ENCODE measurements at regions not wholly inside any gene's neighbourhood (a gene's known extent, or its start where the extent isn't known, plus 50 kb on each side); places are given as distances from the start of the nearest gene placed in this dataset.

GRCh38 chr4:15158406-15159091, 156.3 kb downstream of the CPEB2 start:
- H3K27me3 ChIP-seq (ENCODE audit: control insufficient read depth in 1 of 2, insufficient read depth in 2 of 2, low read length in 1 of 2), result no peaks in the 10 kb centered on the region
- no peak overlapping the region for H3K27ac ChIP-seq (ENCODE audit: low read depth in 1 of 2, low read length in 2 of 2)
- DNase-seq (no peak), ATAC-seq (ENCODE audit: low FRiP score) (no peak)
- intact Hi-C loops (cut with DNase I), result no loop called here
- H3K4me1 ChIP-seq (ENCODE audit: control insufficient read depth in 1 of 2, insufficient read depth in 2 of 2, low read length in 2 of 2), result peaks cover 3 to 7% of the 10 kb centered on the region in 2 donors
- no peak overlapping the region for H3K4me3 ChIP-seq (ENCODE audit: low read length in 2 of 2)
- H3K9me3 ChIP-seq (ENCODE audit: control insufficient read depth, low read length), result no peaks in the 10 kb centered on the region
- WGBS, 2 donors, result 90 to 91% methylated on average over 9 of the region's 9 CpGs
- no peaks in the 10 kb centered on the region for H3K36me3 ChIP-seq (ENCODE audit: control insufficient read depth in 1 of 2, insufficient read depth in 2 of 2, low read length in 1 of 2)

GRCh38 chr4:15159477-15160019, 157.3 kb downstream of the CPEB2 start:
- WGBS, 2 donors, result 96 to 97% methylated on average over 3 of the region's 3 CpGs
- Histone ChIP-seq H3K27me3 (ENCODE audit: control insufficient read depth in 1 of 2, insufficient read depth in 2 of 2, low read length in 1 of 2) (no peaks in the 10 kb centered on the region), H3K4me1 (ENCODE audit: control insufficient read depth in 1 of 2, insufficient read depth in 2 of 2, low read length in 2 of 2) (peaks cover 3 to 7% of the 10 kb centered on the region in 2 donors), H3K27ac (ENCODE audit: low read depth in 1 of 2, low read length in 2 of 2) (no peak overlapping the region), H3K36me3 (ENCODE audit: control insufficient read depth in 1 of 2, insufficient read depth in 2 of 2, low read length in 1 of 2) (no peaks in the 10 kb centered on the region), H3K9me3 (ENCODE audit: control insufficient read depth, low read length) (no peaks in the 10 kb centered on the region), H3K4me3 (ENCODE audit: low read length in 2 of 2) (no peak overlapping the region)
- ATAC-seq (ENCODE audit: low FRiP score) (no peak), DNase-seq (no peak)
- intact Hi-C loops (cut with DNase I), result no loop called here

GRCh38 chr4:15161439-15161838, 159.2 kb downstream of the CPEB2 start:
- Histone ChIP-seq H3K27me3 (ENCODE audit: control insufficient read depth in 1 of 2, insufficient read depth in 2 of 2, low read length in 1 of 2) (no peaks in the 10 kb centered on the region), H3K4me1 (ENCODE audit: control insufficient read depth in 1 of 2, insufficient read depth in 2 of 2, low read length in 2 of 2) (peaks cover 3 to 7% of the 10 kb centered on the region in 2 donors), H3K36me3 (ENCODE audit: control insufficient read depth in 1 of 2, insufficient read depth in 2 of 2, low read length in 1 of 2) (no peaks in the 10 kb centered on the region), H3K27ac (ENCODE audit: low read depth in 1 of 2, low read length in 2 of 2) (no peak overlapping the region), H3K4me3 (ENCODE audit: low read length in 2 of 2) (no peak overlapping the region), H3K9me3 (ENCODE audit: control insufficient read depth, low read length) (no peaks in the 10 kb centered on the region)
- WGBS, 2 donors, result 23 to 47% methylated on average over 1 of the region's 1 CpG
- ATAC-seq (ENCODE audit: low FRiP score) (no peak), DNase-seq (no peak)
- intact Hi-C loops (cut with DNase I), result no loop called here

- no peak overlapping the region for H3K27ac ChIP-seq (ENCODE audit: low read depth in 1 of 2, low read length in 2 of 2)
- 97% methylated on average over 1 of the region's 1 CpG for WGBS, 2 donors
- H3K27me3 ChIP-seq (ENCODE audit: control insufficient read depth in 1 of 2, insufficient read depth in 2 of 2, low read length in 1 of 2), result no peaks in the 10 kb centered on the region
- peaks cover 3 to 7% of the 10 kb centered on the region in 2 donors for H3K4me1 ChIP-seq (ENCODE audit: control insufficient read depth in 1 of 2, insufficient read depth in 2 of 2, low read length in 2 of 2)
- H3K4me3 ChIP-seq (ENCODE audit: low read length in 2 of 2), result no peak overlapping the region
- intact Hi-C loops (cut with DNase I), result no loop called here
- DNase-seq (no peak), ATAC-seq (ENCODE audit: low FRiP score) (no peak)
- no peaks in the 10 kb centered on the region for H3K36me3 ChIP-seq (ENCODE audit: control insufficient read depth in 1 of 2, insufficient read depth in 2 of 2, low read length in 1 of 2)
- H3K9me3 ChIP-seq (ENCODE audit: control insufficient read depth, low read length), result no peaks in the 10 kb centered on the region
Observed at GRCh38 chr4:15162046-15162445, 159.8 kb downstream of the CPEB2 start.

- Histone ChIP-seq H3K4me3 (ENCODE audit: low read length in 2 of 2) (no peak overlapping the region), H3K4me1 (ENCODE audit: control insufficient read depth in 1 of 2, insufficient read depth in 2 of 2, low read length in 2 of 2) (peaks cover 3 to 7% of the 10 kb centered on the region in 2 donors), H3K27me3 (ENCODE audit: control insufficient read depth in 1 of 2, insufficient read depth in 2 of 2, low read length in 1 of 2) (no peaks in the 10 kb centered on the region), H3K27ac (ENCODE audit: low read depth in 1 of 2, low read length in 2 of 2) (no peak overlapping the region), H3K9me3 (ENCODE audit: control insufficient read depth, low read length) (no peaks in the 10 kb centered on the region), H3K36me3 (ENCODE audit: control insufficient read depth in 1 of 2, insufficient read depth in 2 of 2, low read length in 1 of 2) (no peaks in the 10 kb centered on the region)
- ATAC-seq (ENCODE audit: low FRiP score), result no peak
- intact Hi-C loops (cut with DNase I), result no loop called here
- DNase-seq, result no peak
- WGBS, 2 donors, result 42 to 57% methylated on average over 2 of the region's 2 CpGs
Observed at GRCh38 chr4:15162465-15163283, 160.4 kb downstream of the CPEB2 start.

GRCh38 chr4:15163284-15163645, 161.0 kb downstream of the CPEB2 start:
- H3K9me3 ChIP-seq (ENCODE audit: control insufficient read depth, low read length), result no peaks in the 10 kb centered on the region
- ATAC-seq (ENCODE audit: low FRiP score), result no peak
- H3K27me3 ChIP-seq (ENCODE audit: control insufficient read depth in 1 of 2, insufficient read depth in 2 of 2, low read length in 1 of 2), result no peaks in the 10 kb centered on the region
- WGBS, 2 donors, result 56 to 57% methylated on average over 4 of the region's 4 CpGs
- DNase-seq, result no peak
- H3K36me3 ChIP-seq (ENCODE audit: control insufficient read depth in 1 of 2, insufficient read depth in 2 of 2, low read length in 1 of 2), result no peaks in the 10 kb centered on the region
- no peak overlapping the region for H3K27ac ChIP-seq (ENCODE audit: low read depth in 1 of 2, low read length in 2 of 2)
- intact Hi-C loops (cut with DNase I), result no loop called here
- H3K4me1 ChIP-seq (ENCODE audit: control insufficient read depth in 1 of 2, insufficient read depth in 2 of 2, low read length in 2 of 2), result peaks cover 3 to 7% of the 10 kb centered on the region in 2 donors
- H3K4me3 ChIP-seq (ENCODE audit: low read length in 2 of 2), result no peak overlapping the region

GRCh38 chr4:15164571-15164970, 162.3 kb downstream of the CPEB2 start:
- ATAC-seq (ENCODE audit: low FRiP score) (no peak), DNase-seq (no peak)
- Histone ChIP-seq H3K4me1 (ENCODE audit: control insufficient read depth in 1 of 2, insufficient read depth in 2 of 2, low read length in 2 of 2) (peaks cover 3 to 7% of the 10 kb centered on the region in 2 donors), H3K27me3 (ENCODE audit: control insufficient read depth in 1 of 2, insufficient read depth in 2 of 2, low read length in 1 of 2) (no peaks in the 10 kb centered on the region), H3K9me3 (ENCODE audit: control insufficient read depth, low read length) (no peaks in the 10 kb centered on the region), H3K36me3 (ENCODE audit: control insufficient read depth in 1 of 2, insufficient read depth in 2 of 2, low read length in 1 of 2) (no peaks in the 10 kb centered on the region), H3K27ac (ENCODE audit: low read depth in 1 of 2, low read length in 2 of 2) (no peak overlapping the region), H3K4me3 (ENCODE audit: low read length in 2 of 2) (no peak overlapping the region)
- 83 to 85% methylated on average over 3 of the region's 3 CpGs for WGBS, 2 donors
- intact Hi-C loops (cut with DNase I), result no loop called here

GRCh38 chr4:15167743-15168142, 165.5 kb downstream of the CPEB2 start:
- ATAC-seq (ENCODE audit: low FRiP score), result no peak
- intact Hi-C loops (cut with DNase I), result no loop called here
- peaks cover 0 to 3% of the 10 kb centered on the region in 2 donors for H3K36me3 ChIP-seq (ENCODE audit: control insufficient read depth in 1 of 2, insufficient read depth in 2 of 2, low read length in 1 of 2)

GRCh38 chr4:15168759-15169158, 166.5 kb downstream of the CPEB2 start:
- intact Hi-C loops (cut with DNase I), result no loop called here
- Histone ChIP-seq H3K36me3 (ENCODE audit: control insufficient read depth in 1 of 2, insufficient read depth in 2 of 2, low read length in 1 of 2) (peaks cover 0 to 3% of the 10 kb centered on the region in 2 donors), H3K27me3 (ENCODE audit: control insufficient read depth in 1 of 2, insufficient read depth in 2 of 2, low read length in 1 of 2) (no peaks in the 10 kb centered on the region), H3K9me3 (ENCODE audit: control insufficient read depth, low read length) (no peaks in the 10 kb centered on the region), H3K4me3 (ENCODE audit: low read length in 2 of 2) (no peak overlapping the region), H3K27ac (ENCODE audit: low read depth in 1 of 2, low read length in 2 of 2) (no peak overlapping the region), H3K4me1 (ENCODE audit: control insufficient read depth in 1 of 2, insufficient read depth in 2 of 2, low read length in 2 of 2) (no peaks in the 10 kb centered on the region)
- DNase-seq (no peak), ATAC-seq (ENCODE audit: low FRiP score) (no peak)

More at GRCh38 chr4:15167743-15168142, 165.5 kb downstream of the CPEB2 start:
- 83 to 88% methylated on average over 2 of the region's 2 CpGs for WGBS, 2 donors
- H3K4me1 ChIP-seq (ENCODE audit: control insufficient read depth in 1 of 2, insufficient read depth in 2 of 2, low read length in 2 of 2), result peaks cover 0 to 2% of the 10 kb centered on the region in 2 donors
- no peak overlapping the region for H3K4me3 ChIP-seq (ENCODE audit: low read length in 2 of 2)
- no peaks in the 10 kb centered on the region for H3K9me3 ChIP-seq (ENCODE audit: control insufficient read depth, low read length)
- H3K27ac ChIP-seq (ENCODE audit: low read depth in 1 of 2, low read length in 2 of 2), result no peak overlapping the region
- no peaks in the 10 kb centered on the region for H3K27me3 ChIP-seq (ENCODE audit: control insufficient read depth in 1 of 2, insufficient read depth in 2 of 2, low read length in 1 of 2)
- DNase-seq, result no peak
